ENCODE measurements at regions not wholly inside any gene's neighbourhood (a gene's known extent, or its start where the extent isn't known, plus 50 kb on each side); places are given as distances from the start of the nearest gene placed in this dataset.

- H3K27me3 ChIP-seq (ENCODE audit: insufficient read depth, low read depth, severe bottlenecking) = peaks cover 10% of the 10 kb centered on the region
- no peaks in the 10 kb centered on the region for H3K36me3 ChIP-seq
- no peak overlapping the region for H3K4me3 ChIP-seq (ENCODE audit: low read depth, low read length)
- H3K27ac ChIP-seq = no peak overlapping the region
- no peak for TF ChIP-seq CTCF (IDR thresholded peaks at IDR 0.05; ENCODE audit: low read depth, low read length)
- DNase-seq = no peak
- H3K9me3 ChIP-seq (ENCODE audit: severe bottlenecking) = no peaks in the 10 kb centered on the region
Measured at GRCh38 chr2:104078431-104079157, 775.3 kb upstream of the POU3F3 start.

- no peak for TF ChIP-seq CTCF (IDR thresholded peaks at IDR 0.05; ENCODE audit: low read depth, low read length)
- no peak for DNase-seq
- Histone ChIP-seq H3K4me3 (ENCODE audit: low read depth, low read length) (no peak overlapping the region), H3K36me3 (no peaks in the 10 kb centered on the region), H3K27ac (no peak overlapping the region), H3K9me3 (ENCODE audit: severe bottlenecking) (no peaks in the 10 kb centered on the region), H3K27me3 (ENCODE audit: insufficient read depth, low read depth, severe bottlenecking) (peaks cover 17% of the 10 kb centered on the region)
Measured at GRCh38 chr2:104088745-104089144, 765.2 kb upstream of the POU3F3 start.

DNA sequence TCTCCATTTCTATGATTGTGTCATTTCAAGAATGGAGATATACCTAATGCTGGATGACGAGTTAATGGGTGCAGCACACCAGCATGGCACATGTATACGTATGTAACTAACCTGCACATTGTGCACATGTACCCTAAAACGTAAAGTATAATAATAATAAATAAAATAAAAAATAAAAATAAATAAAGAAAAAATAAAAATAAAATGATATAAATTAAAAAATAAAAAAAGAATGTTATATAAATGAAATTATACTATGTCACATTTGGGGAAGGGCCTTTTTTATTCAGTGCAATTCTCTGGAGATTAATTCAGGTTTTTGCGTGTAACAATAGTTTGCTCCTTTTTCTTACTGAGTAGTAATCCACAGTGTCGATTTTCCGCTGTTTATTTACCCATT is 763.5 kb upstream of the POU3F3 start:
- peaks cover 30% of the 10 kb centered on the region for H3K27me3 ChIP-seq (ENCODE audit: insufficient read depth, low read depth, severe bottlenecking)

GRCh38 chr2:104091894-104092293 is 762.0 kb upstream of the POU3F3 start:
- DNase-seq = no peak
- no peak overlapping the region for H3K4me3 ChIP-seq (ENCODE audit: low read depth, low read length)
- peaks cover 31% of the 10 kb centered on the region for H3K27me3 ChIP-seq (ENCODE audit: insufficient read depth, low read depth, severe bottlenecking)
- no peak overlapping the region for H3K27ac ChIP-seq
- H3K9me3 ChIP-seq (ENCODE audit: severe bottlenecking) = no peaks in the 10 kb centered on the region
- no peak for TF ChIP-seq CTCF (IDR thresholded peaks at IDR 0.05; ENCODE audit: low read depth, low read length)
- H3K36me3 ChIP-seq = no peaks in the 10 kb centered on the region

More for the DNA sequence above, 763.5 kb upstream of the POU3F3 start:
- no peaks in the 10 kb centered on the region for H3K36me3 ChIP-seq
- H3K27ac ChIP-seq = no peak overlapping the region
- no peak overlapping the region for H3K4me3 ChIP-seq (ENCODE audit: low read depth, low read length)
- no peak for TF ChIP-seq CTCF (IDR thresholded peaks at IDR 0.05; ENCODE audit: low read depth, low read length)
- no peaks in the 10 kb centered on the region for H3K9me3 ChIP-seq (ENCODE audit: severe bottlenecking)
- DNase-seq = no peak

- no peak for TF ChIP-seq CTCF (IDR thresholded peaks at IDR 0.05; ENCODE audit: low read depth, low read length)
Measured at GRCh38 chr2:104092886-104093285, 761.0 kb upstream of the POU3F3 start.

DNA sequence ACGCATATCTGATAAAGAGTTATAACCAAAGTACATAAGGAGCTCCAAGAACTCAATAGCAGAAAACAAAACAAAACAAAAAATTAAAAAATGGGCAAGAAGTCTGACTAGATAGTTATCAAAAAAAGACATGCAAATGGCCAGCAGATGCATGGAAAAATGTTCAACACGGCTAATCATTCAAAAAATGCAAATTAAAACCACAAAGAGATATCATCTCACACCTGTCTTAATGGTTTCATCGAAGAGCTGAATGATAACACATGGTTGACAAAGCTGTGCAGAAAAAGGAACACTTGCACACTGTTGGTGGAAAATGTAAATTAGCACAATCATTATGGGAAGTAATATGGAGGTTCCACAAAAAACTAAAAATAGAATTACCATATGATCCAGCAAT is 751.3 kb upstream of the POU3F3 start:
- DNase-seq = no peak
- Histone ChIP-seq H3K27me3 (ENCODE audit: insufficient read depth, low read depth, severe bottlenecking) (peaks cover 19% of the 10 kb centered on the region), H3K36me3 (no peaks in the 10 kb centered on the region), H3K27ac (no peak overlapping the region), H3K4me3 (ENCODE audit: low read depth, low read length) (no peak overlapping the region), H3K9me3 (ENCODE audit: severe bottlenecking) (no peaks in the 10 kb centered on the region)
- no peak for TF ChIP-seq CTCF (IDR thresholded peaks at IDR 0.05; ENCODE audit: low read depth, low read length)

More at GRCh38 chr2:104092886-104093285, 761.0 kb upstream of the POU3F3 start:
- H3K27me3 ChIP-seq (ENCODE audit: insufficient read depth, low read depth, severe bottlenecking) = peaks cover 39% of the 10 kb centered on the region
- no peak for DNase-seq
- no peak overlapping the region for H3K4me3 ChIP-seq (ENCODE audit: low read depth, low read length)
- no peak overlapping the region for H3K27ac ChIP-seq
- no peaks in the 10 kb centered on the region for H3K36me3 ChIP-seq
- no peaks in the 10 kb centered on the region for H3K9me3 ChIP-seq (ENCODE audit: severe bottlenecking)
